Left lobe of liver (tissue), 2 donors: ENCODE measurements at regions not wholly inside any gene's neighbourhood (a gene's known extent, or its start where the extent isn't known, plus 50 kb on each side); places are given as distances from the start of the nearest gene placed in this dataset.

Experiments
- ATAC-seq: fragments of 200-7000 bp; cut with Tn5 transposase; one replicate; pipeline ENCODE4 v1.9.1; 2020; ENCODE audit warnings: mild to moderate bottlenecking, moderate library complexity
- DNase-seq: peaks from one replicate; pipeline ENCODE4 v3.0.0-alpha.2; 2020; ENCODE audit warnings: low spot score
- donor health status: DM: no; HTN: no; CAD: no; lungs with moderate emphysema.
- donor health status: DM: no; HTN: yes; CAD: no.

DNA sequence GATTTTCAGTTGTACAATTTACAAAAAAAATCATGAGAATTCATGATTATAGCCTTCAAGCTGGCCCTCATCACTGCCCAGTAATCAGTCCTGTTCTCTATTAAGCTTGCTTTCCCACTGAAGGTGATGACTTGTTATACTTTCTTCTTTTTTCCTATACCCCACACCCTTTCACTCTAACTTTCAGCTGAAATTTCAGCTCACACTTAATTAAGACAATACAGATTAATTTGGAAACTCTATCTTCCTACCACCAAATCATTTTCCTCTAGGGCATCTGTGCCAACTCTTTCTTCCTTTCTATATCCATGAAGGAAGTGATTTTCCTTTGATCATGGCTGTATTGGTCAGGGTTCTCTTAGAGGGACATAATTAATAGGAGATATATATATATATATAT, 449.9 kb downstream of the CD109 start:
- ATAC-seq (no peak), DNase-seq (no peak)

DNA sequence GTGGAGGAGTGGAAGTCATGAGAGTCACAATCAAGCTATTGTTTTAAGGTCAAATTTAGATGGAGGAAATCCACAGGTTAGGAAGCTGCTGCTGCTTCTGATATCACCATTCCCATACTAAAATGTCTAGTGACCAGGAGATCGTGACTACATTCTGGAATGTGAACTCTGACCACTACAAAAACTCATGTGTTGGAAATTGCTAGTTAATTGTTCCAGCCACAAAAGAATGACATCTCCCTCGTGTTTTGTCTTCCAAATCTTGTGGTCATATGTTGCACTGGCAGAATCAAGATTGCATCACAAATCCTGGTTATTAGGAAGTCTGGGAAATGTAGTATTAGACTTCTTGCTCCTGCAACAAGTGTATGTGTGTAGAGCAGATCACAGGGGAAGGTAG, 441.9 kb downstream of the CD109 start:
- ATAC-seq = no peak
- DNase-seq = no peak

DNA sequence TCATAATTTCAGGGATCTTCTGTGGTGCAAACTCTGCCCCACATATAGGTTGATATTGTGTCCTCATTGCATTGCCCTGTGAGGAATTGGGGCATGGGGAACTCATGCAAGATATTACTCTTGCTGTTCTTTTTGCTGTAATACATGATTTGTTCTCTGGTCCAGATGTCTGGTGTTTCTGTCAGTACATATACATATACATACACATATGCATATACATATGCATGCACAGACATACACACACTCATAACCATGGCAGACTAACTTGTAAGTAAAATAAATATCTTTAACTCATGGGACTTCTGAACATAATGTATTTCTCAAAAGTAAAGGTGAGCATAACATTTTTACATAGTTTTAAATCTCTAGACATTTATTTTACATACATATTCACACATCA, 438.3 kb downstream of the CD109 start:
- no peak for DNase-seq
- no peak for ATAC-seq

DNA sequence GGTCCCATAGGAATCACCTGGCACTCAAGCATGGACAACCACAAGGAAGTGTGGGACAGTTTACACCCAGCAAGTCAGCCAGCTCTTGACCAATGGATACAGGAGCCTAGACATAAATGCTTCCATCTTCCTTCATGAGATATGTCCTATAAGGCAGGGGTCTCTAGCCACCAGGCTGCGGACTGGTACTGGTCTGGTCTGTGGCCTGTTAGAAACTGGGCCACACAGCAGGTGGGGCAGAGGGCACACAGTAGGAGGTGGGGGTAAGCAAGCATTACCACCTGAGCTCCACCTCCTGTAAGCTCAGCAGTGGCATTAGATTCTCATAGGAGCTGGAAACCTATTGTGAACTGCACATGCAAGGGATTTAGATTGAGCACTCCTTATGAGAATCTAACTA, 437.1 kb downstream of the CD109 start:
- ATAC-seq (no peak), DNase-seq (no peak)

DNA sequence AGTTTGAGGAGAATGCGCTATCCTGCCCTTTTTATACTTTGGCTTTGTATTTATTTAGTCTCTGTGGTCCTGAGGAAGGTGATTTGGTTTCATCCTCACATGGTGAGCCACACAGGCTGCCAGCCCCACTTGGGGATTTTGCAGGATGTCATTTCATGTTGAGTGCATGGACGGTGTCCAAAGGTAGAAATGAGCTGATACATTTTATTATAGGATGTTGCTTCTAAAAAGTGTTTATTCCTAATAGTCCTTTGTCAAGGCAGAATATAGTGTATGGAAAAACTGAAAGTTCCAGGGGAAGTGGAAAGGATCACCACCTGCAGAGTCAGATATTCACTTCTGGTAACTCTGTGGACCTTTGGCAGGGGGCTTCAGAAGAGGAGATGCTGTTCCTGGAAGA, 434.6 kb downstream of the CD109 start:
- ATAC-seq = no peak
- DNase-seq = no peak

DNA sequence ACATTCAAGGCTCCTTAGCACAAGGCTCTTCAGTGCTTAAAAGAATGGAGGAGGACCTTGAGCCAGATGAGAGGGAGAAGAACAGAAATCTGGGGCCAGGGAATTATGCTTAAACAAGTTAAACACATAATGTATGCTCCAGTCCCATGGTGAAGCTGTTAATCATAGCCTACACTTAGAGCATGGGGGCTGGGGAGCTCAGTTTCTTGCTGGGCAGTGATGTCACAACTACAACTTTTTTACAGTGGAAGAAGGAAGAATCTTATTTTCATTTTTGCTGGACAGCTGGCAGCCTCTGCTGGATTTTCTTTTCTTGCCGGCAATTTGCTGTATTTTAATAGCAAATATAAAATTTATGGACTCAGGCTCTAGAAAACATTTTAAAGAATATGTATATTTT, 432.5 kb downstream of the CD109 start:
- ATAC-seq (no peak), DNase-seq (no peak)

DNA sequence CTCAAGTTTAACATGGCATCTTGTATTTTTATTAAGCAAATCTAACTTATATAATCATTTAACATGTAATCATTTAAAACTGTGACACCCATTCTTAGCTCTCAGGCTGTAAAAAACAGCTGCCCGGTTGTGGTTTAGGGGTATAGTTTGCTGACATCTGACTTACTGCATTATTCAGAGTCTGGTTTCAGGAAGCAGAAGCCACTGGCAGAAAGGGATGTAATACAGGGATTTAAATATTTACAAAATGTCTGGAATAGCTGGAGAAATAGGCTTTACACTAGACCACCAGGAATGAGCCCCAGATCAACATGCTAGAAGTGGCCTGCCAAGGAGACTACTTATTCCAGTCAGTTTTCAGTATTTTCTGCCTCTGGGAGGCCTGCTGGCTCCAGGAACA, 421.1 kb downstream of the CD109 start:
- ATAC-seq = no peak

DNA sequence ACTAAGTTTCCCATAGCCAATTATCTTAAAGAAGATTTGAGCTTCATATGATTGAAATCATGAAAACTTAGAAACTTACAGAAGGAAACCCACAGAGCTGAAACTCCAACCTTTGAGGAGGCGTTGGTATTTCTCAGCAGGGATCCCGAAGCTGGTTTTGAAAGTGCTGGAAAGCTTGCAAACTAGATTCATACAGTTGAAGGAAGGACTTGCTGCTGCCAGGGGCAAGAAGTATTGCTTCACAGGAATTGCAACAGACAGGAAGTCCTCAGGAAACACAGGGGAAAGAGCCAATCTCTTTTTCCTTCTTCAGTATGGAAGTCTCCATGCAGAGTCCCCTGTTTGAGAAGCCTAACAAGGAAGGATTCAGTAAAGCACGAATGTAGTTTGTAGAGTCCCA, 419.7 kb downstream of the CD109 start:
- no peak for ATAC-seq

More for the DNA sequence above, 421.1 kb downstream of the CD109 start:
- no peak for DNase-seq

DNA sequence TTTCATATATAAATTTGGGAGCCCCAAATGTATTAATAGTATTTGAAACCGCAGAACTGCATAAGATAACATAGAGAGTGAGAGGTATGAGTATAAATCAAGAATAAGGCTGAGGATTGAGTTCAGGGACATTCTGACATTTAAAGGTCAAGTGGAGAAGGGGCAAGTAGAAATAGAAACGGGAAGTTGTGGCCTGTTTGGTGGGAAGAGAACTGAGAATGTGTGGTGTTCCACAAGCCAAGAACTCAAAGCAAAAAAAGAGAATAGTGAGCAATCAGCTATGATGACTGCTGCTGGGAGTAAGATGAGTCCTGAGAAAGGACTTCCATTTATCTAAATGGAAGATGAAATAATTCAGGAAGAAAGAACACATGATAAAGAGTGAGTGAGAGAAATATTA, 418.4 kb downstream of the CD109 start:
- ATAC-seq (no peak), DNase-seq (no peak)

More for the DNA sequence above, 419.7 kb downstream of the CD109 start:
- no peak for DNase-seq

DNA sequence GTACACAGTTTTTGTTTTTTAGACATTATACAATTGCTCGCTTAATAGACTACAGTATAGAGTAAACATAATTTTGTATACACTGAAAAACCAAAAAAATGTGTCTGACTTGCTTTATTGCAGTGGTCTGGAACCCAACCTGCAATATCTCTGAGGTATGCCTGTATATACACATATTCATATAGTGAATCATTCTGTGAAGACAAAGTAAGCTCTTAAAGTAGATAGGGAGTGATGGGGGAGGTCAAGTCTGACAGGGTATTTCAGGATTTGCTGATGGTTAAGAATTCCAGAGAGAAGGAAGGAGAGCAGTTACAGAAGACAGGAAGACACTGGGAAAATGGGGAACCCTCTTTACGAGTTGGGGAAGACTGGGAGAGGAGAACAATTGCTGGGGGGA, 417.9 kb downstream of the CD109 start:
- DNase-seq = no peak

DNA sequence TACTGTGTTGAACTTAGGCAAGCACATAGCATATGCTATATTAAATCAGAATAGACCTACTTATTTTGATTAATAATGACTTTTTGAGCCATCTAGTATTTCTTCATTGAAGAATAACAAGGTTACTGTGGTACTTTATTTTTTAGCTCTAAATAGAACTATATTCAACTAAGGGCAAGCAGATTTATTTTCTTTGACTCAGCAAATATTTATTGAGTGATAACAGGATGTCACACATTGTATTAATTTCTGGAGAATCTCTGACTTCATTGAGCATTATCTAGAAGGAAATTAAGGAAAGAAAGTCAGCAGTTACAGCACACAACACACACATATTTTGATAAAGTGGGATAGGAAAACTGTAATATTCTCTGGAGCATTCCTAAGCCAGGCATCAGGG, 407.4 kb downstream of the CD109 start:
- DNase-seq (no peak), ATAC-seq (no peak)

More for the DNA sequence above, 417.9 kb downstream of the CD109 start:
- no peak for ATAC-seq

DNA sequence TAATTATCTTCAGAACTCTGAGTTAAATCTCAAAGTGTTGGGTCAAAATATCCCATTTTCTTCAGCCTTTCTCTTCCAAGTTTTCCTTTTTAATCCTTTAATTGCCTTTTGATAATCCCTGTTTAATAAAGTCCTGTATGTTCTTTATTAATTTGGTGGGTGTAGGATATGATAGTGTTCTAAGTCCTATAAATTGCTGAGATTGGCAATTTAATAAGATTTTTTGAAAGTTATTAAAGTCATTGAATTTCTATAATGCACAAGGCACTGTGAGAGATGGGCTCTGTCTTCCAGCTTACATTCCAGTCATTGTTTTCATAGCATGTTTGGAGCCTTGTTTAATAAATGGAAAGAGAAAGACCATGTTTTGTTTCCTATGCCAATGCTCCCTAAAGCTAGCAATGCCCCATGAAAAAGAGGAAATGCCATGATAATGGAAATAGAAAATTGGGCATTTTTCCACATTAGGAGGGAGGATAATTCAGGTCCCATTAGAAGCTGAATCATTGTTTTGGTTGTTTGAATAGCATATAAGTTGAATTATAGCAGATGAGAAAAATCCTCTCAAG, 404.8 kb downstream of the CD109 start:
- ATAC-seq = no peak
- no peak for DNase-seq

DNA sequence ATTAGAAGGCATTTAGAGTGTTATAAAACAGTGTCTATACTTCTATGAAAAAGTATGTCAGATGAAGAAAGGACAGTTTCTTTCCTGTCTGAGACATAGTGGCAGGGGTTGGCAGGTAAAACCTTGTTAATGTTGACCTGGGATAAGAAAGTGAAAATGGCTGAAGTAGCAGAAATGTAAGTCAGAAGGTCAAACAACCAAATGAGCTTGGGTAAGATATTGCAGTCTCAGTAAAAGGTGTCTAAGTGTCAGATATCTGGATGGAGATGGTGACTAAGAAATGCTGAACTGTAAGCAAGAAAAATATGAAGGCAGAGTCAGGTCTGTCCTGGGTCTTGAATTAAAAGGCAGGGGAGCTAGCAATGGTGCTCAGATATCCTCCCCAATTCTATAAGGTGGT, 400.3 kb downstream of the CD109 start:
- ATAC-seq = no peak

DNA sequence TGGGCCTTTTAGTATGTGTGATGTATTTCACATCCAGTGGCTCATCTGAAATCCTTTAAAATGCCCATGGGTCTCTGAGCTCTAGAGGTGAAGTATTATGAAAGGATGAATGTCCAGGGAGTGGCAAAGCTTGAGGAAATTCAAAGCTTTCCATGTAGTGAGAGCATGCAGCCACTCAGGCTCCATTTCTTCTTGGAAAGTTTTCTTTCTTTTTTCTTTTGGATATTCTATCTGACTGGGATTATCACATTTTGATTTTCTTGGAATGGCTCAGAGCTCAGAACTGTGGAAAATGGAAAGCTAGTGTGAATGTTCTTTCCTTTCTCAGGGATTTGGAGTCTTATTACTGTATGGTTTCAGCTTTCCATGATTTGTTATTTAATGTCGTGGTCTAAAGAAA, 397.4 kb downstream of the CD109 start:
- DNase-seq (no peak), ATAC-seq (no peak)

More for the DNA sequence above, 400.3 kb downstream of the CD109 start:
- DNase-seq = no peak

DNA sequence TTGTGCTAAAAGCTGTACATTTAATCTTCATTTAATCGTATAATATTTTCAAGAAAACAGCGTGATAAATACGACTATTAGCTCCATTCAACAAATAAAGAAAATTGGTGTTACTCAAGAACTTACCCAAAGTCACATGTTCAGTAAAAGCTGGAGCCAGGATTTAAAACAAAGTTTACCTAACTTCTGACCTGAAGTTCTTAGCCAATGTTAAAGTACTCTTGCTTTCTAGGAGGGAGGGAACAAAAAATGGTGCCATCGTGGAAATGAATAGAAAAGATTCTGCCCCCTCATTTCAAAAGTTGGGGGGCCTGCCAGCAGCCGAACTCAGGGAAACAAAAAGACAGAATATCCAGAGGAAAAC, 395.8 kb downstream of the CD109 start:
- peak; percentile 67 for ATAC-seq

DNA sequence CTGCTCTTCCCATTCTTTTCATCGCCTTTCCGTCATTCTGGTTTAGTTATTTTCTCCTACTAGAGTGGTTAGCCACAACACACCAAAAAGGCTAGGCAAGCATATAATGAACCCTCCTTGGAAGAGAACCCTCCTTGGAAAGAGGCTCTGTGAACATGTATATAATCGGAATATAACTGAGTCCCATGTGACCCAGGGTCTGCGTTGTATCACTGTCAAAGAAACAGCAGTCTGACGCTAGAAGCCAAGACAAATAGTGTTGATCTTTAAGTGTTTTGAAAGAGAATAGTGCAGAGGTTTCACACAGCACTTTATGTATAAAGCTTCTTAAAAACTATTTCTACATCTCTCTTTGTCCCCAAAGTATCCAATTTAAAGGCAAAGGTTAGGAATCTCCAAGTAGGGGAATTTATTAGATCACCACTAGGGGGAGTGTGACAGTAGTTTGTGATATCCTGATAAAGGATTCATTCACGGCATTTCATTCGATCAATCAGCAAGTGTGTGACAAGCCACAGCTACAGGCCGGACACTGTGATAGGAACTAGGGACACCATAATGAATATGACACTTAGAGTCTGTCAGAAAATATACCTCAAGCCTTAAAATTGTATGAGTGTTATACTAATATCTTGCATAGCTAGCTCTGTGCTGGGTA, 395.3 kb downstream of the CD109 start:
- DNase-seq (no peak), ATAC-seq (peak; percentile 99)

More for the DNA sequence above, 395.8 kb downstream of the CD109 start:
- DNase-seq = no peak

DNA sequence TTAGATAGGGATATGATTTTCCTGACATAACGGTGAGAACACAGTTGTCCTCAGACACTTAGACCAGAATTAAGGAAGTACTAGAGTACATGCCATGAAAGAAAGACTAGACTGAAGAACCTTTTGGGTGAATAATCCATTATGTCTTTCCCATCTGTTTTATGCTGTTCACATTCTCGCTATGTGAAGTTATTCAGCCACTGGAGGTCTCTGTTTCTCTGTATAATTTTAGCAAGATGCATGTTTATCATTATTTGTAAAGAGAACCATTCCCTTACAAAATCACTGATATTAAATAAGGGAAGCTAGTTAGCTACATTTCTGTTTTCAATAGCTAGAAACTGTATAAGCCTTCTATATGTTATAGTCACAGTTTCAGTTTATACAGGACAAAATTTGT, 391.9 kb downstream of the CD109 start:
- no peak for ATAC-seq
- DNase-seq = no peak

DNA sequence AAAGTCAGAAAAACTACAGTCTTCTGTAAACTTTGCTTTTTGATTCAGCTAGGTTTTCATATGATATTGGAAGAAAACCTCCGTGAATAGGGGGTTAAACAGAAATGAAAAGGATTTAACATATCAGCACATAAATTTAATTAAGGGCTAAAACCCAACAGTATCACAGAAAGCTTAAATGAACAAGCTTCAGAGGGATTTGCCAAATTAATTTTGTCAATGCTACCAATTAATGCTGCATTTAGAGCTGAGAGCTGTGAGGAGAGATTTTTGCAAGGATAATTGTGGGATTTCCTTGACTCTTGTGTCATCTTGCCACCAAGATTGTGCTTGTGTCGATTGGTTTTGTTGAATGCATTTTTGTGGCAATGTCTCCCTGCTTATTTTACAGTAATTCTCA, 379.9 kb downstream of the CD109 start:
- DNase-seq = no peak
- no peak for ATAC-seq

DNA sequence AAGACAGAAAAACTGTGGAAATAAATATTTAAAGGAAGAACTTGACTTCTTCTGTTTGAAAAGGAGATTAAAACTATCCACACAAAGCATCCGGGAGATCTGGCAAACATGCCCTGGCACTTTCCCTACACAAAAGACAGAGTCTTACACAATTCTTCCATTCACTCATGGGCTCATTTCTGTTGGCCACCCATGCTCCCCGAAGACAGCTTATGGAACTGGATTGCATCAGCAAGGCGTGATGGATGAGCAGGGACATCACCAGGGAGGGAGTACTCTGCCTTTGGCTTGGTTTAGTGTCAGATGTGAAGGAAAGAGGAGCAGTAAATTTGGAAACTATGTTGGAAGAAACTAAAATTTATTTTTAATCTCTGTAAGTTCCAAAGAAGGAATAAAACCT, 379.3 kb downstream of the CD109 start:
- DNase-seq (no peak), ATAC-seq (no peak)

DNA sequence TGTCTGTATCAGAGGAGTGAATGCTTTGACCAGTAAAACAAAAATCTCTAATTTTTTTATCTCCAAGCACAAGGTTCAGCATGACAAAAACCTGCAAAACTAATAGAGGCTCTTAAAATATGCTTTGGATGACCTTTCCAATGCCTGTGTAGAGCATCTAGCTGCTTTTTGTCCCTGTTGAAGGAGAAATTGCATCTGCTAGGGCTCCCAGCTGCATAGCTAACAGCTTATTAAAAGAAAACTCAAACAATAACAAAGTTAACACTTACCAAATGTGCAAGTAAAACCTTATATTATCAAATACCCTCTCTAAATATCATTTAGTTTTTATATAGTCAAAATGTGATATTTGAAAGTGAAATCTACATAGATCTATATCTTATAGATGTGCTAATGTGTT, 378.6 kb downstream of the CD109 start:
- no peak for ATAC-seq
- no peak for DNase-seq

DNA sequence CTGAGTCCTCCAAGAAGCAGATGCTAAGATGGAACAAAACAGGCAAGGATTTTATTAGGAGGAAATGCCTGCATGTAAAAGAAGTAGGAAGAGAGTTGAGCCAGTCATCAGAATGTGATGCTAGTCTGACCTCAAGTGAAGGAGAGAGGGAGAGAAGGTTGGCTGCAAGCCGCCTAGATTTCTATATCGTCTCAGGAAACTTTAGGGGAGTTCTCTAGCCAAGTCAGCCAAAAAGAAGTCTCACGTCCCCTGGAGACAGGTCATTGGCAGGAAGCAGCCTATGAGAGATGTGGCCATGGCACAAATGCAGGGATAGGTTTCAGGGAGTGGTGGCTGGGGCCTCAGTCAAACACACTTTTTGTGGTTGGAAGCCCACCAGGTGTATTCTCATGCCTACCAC, 378.0 kb downstream of the CD109 start:
- ATAC-seq (no peak), DNase-seq (no peak)

DNA sequence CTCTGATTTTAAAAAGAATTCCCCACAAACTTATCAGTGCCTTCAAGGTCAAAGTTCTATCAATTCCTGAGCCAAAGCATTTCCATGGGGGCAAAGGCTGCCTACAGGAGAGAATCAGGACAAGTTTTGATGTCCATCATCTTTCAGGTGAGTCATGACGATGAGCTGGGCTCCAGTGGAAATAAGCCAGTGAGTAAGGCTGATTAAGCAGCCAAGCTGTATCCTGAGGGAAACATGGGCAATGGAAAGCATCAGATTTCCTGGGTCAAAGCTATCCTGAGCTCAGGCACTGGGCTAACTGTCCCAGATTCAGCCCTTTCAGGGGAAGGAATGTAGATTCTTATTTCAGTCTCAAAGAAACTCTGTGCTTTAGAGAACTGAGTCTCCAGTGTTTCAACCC, 377.4 kb downstream of the CD109 start:
- ATAC-seq = no peak
- no peak for DNase-seq

DNA sequence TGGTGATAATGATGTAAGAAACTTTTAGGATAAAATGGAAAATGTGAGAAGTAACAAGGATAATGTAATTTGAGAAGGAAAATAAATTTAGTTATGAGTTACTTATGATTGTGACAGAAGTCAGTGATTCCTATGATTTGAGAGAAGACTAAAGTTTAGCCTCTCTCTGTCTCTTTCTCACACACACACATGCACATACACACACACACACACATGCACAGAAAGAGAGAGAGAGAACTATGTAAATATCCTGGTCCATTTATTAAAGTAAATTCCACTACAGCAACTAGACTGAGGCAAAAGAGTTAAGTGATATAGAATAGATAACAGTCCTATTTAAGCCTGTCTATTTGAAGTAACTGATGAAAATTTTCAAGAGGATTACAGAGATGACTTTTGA, 375.2 kb downstream of the CD109 start:
- DNase-seq (no peak), ATAC-seq (no peak)
